ENCODE measurements at regions not wholly inside any gene's neighbourhood (a gene's known extent, or its start where the extent isn't known, plus 50 kb on each side); places are given as distances from the start of the nearest gene placed in this dataset.
A peak's percentile ranks its signal among the peaks of the same experiment; 100 is the strongest.

DNA sequence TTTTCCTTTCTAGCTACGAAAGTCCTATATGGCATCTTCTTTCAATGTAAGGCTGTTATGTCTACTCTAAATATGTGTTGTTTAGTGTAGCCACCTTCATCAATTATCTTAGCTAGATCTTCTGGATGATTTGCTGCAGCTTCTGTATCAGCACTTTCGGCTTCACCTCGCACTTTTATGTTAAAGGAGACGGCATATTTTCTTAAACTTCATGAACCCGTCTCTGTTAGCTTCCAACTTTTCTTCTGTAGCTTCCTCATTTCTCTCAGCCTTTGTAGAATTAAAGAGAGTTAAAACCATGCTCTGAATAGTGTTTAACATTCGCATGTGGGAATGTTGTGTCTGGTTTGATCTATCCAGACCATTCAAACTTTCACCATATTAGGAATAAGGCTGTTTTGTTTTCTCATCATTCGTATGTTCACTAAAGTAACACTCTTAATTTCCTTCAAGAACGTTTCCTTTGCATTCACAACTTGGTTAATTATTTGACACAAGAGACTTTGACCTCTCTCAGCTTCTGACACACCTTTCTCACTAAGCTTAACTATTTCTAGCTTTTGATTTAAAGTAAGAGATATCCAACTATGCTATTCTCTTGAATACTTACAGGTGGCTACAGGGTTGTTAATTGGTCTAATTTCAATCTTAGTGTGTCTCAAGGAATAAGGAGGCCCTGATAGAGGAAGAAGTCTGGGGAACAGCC is 476.8 kb downstream of the GABRG1 start:
- DNase-seq (ENCODE audit: low spot score) = no peak

DNA sequence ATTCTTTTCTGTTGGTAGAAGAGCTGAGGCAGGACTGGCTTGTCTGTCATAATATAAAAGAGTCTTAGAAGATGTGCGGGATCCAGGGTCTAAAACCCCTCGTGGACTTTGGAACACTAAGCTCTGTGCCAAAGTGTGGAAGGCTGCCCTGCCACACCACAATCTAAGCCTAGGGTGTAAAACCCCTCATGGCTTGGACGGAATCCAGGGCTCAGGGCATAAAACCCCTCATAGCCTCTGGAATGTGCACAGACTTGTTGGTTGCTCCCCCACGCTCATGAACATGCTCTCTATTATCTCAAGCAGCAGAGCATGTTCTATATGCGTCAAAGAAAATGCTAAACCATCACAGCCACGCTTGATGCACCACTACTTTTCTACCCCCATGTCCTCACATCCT is 483.6 kb downstream of the GABRG1 start:
- DNase-seq (ENCODE audit: low spot score) = no peak

- no peak for DNase-seq (ENCODE audit: low spot score)
Measured at GRCh38 chr4:45638641-45639040, 485.2 kb downstream of the GABRG1 start.

DNA sequence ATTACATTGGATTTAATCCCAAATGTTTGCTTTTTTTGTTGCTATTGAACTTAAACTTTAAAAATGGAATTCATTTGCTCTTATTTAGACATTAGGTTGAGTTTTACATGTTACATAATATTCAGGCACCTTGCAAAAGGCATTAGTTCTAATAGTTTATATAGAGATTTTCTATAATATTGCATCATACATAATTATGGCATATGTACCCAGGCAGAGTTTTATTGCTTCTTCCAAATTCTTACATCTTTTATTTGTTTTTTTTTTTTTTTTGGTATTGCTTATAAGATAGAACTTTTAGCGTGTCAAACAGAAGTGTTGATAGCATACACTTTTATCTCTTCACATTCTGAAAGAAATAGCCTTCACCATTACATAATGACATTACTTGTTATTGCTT is 487.7 kb downstream of the GABRG1 start:
- no peak for DNase-seq (ENCODE audit: low spot score)

- no peak for DNase-seq (ENCODE audit: low spot score)
Measured at GRCh38 chr4:45629717-45630116, 494.1 kb downstream of the GABRG1 start.

GRCh38 chr4:45621971-45622370 is 501.9 kb downstream of the GABRG1 start:
- no peak for DNase-seq (ENCODE audit: low spot score)

GRCh38 chr4:45620808-45621207 is 503.0 kb downstream of the GABRG1 start:
- no peak for DNase-seq (ENCODE audit: low spot score)

DNA sequence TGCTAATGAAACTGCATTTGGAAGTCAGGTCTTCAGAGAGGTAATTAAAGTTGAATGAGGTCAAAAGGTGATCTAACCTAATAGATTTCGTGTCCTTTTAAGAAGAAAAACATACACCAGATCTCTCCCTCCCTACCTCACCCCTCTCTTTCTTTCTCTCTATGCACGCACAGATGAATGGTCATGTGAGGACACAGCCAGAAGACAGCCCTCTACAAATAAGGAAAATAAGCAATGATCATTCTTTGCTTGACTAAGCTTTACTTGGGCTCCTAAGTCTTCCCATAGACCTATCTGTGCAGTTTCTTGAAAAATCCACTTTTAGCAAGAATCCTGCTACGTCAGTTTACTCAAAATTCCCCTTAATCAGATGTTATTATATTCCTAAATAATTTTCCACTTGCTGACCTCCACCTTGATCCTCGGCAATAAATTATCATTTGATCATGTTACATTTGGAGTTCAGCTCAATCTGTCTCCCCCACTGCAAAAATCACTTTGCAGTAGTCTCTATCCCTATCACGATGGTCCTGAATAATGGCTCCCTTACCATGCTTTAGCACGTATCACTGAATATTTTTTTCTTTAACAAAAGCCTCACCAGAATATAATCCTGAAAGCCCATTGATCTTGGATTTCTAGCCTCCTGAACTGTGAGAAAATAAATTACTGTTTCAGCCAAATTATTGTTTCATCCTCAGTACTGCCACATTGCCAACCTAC is 527.3 kb downstream of the GABRG1 start:
- peak; percentile 2 for DNase-seq (ENCODE audit: low spot score)

DNA sequence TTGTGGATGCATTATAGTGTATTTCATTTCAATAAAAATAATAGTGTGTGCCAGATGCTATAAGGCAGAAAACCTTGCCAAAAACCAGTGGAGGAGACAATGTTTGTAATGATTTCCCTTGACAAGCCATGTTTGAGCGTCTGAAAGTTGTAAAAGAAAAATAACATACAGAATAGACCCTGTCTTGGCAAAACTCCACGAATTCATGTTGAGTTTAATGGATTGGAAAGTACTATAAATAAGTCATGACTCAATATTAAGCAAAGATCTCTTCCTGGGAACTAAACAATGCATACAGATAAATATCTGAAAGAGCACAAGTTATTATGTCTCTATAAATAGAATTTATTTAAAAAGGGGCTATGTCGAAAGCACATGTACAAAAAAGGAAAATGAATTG is 543.5 kb downstream of the GABRG1 start:
- no peak for DNase-seq (ENCODE audit: low spot score)

- DNase-seq (ENCODE audit: low spot score) = no peak
Measured at GRCh38 chr4:45578874-45579273, 545.0 kb downstream of the GABRG1 start.

DNA sequence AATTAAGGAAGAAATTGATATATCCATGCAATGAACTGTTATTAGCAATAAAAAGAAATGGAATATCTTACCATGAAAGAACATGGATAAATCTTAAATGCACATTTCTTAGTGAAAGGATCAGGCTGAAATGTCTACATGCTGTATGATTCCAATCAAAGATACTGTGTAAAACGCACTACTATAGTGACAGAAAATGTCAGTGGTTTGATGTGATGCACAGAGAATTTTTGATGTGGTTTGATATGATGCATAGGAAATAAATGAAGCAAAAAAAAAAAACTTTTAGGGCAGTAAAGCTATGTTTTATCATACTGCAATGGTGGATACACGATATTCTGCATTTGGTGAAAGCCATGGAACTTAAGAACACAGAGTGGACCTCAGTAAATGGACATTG is 547.6 kb downstream of the GABRG1 start:
- no peak for DNase-seq (ENCODE audit: low spot score)

- DNase-seq (ENCODE audit: low spot score) = no peak
Measured at GRCh38 chr4:45569619-45570018, 554.2 kb downstream of the GABRG1 start.

DNA sequence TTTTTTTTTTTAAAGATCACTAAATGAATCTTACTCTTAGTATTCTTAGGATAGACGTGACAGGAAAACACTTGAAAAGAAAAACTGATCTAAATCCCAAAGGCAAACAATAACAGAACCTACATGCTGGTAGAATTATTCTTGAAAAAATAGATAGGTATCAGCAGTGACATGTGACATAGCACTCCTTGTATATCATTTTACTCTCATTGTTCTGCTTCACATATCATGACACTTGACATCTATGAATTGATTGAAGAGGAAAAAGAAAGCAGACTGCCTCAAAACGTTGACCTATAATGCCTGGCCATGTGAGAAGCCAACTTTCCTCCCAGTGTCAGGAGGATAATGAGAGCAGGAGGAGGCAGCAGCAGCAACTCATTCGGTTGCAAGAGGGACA is 555.2 kb downstream of the GABRG1 start:
- no peak for DNase-seq (ENCODE audit: low spot score)

GRCh38 chr4:45566896-45567603 is 556.8 kb downstream of the GABRG1 start:
- no peak for DNase-seq (ENCODE audit: low spot score)

- no peak for DNase-seq (ENCODE audit: low spot score)
Measured at GRCh38 chr4:45554423-45554822, 569.4 kb downstream of the GABRG1 start.

- no peak for DNase-seq (ENCODE audit: low spot score)
Measured at GRCh38 chr4:45550766-45551366, 573.0 kb downstream of the GABRG1 start.

DNA sequence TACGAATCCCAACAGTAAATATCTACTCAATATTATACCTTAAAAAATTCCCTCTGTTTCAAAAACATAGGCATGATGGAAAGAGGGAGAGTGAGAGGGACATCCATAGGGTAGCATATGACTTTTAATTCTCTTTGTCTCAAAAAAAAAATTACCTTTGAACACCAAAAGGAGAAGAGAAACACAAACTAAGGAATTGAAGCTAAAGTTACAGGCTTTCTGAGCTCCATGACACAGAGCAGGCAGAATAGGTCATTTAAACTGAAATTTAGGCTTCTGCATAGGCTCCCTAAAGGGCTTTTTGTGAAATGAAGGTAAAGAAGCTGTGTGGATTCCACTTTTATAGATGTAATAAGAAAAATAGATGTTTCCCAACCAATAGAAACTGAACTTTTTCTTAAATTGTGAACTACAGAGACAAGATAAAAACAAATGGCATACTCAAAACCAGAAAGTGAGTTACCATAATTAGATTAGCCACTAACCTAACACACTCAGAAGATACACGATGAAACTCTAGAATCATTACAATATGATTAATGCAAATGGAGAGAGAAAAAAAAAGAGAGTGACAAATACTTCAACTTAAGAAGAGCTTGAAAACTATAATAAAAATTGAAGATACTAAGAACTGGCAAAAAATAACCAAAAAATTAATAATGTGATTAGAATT is 584.6 kb downstream of the GABRG1 start:
- DNase-seq (ENCODE audit: low spot score) = no peak

- no peak for DNase-seq (ENCODE audit: low spot score)
Measured at GRCh38 chr4:45530498-45530897, 593.4 kb downstream of the GABRG1 start.

DNA sequence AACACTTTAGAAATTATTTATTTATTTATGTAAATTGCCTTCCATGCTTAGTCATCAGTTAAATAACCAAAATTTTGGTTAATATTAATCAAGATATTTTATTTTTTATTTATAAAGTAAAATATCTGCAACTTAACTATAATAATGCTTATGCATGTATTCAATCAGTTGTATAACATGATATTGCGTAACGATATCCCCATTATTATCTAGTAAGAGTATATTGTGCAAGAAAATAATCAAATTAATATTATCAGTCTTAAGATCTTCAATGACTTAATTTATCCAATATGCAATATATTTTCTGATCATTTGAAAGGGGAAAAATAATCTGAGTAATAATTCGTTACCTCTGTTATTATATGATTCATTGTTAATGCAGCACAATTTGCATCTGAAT is 596.7 kb downstream of the GABRG1 start:
- DNase-seq (ENCODE audit: low spot score) = no peak

GRCh38 chr4:45518832-45519231 is 605.0 kb downstream of the GABRG1 start:
- no peak for DNase-seq (ENCODE audit: low spot score)

GRCh38 chr4:45502471-45502870 is 621.4 kb downstream of the GABRG1 start:
- DNase-seq (ENCODE audit: low spot score) = no peak

DNA sequence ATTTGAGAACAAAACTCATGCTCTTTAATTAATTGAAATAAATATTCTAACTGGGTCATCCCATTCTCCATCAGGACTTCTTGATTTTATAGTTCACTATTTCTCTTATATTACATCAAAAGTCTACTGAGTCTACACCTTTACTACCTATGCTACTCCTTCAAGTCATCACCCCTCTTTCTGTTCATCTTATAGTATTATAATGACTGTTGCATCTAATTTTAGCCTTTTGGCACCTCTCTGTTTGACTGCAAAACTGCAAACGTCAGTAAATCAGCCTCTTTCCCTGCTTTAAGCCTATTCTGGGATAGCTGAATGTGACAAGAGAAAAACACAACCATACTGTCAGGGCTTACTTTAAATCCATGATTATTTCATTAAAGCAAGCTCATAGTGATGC is 639.1 kb downstream of the GABRG1 start:
- DNase-seq (ENCODE audit: low spot score) = no peak
